Panc1 (cell line): ENCODE measurements at regions not wholly inside any gene's neighbourhood (a gene's known extent, or its start where the extent isn't known, plus 50 kb on each side); places are given as distances from the start of the nearest gene placed in this dataset.
A peak's percentile ranks its signal among the peaks of the same experiment; 100 is the strongest.
"Not testable (repeated sequence)": the region's sequence is repeated elsewhere in the genome, so short reads cannot be mapped to it uniquely, and the experiment has no call there.

ENCODE experiments used
- ATAC-seq: fragments of 200-7000 bp; cut with Tn5 transposase; 2 replicates; pipeline ENCODE4 v1.9.1; 2020; ENCODE audit warnings: mild to moderate bottlenecking, moderate library complexity
- BruUV-seq: library from RNA; stranded (reverse); fragments of 400-500 nt; replicated peaks from 2 replicates; lab custom pipeline; 2021; lab: Mats Ljungman, UMichigan
- CTCF ChIA-PET: fragments of 300-600 bp; sonication (Branson Sonifier 250); formaldehyde crosslinking; loops from one replicate; lab custom pipeline; 2022; ENCODE audit warnings: antibody characterized with exemption; lab: Charles Lee
- POLR2A ChIA-PET: fragments of 300-600 bp; sonication (Branson Sonifier 250); formaldehyde crosslinking; loops from one replicate; lab custom pipeline; 2022; ENCODE audit warnings: antibody characterized with exemption; lab: Charles Lee
- DNase-seq: peaks from one replicate; pipeline ENCODE4 v3.0.0-alpha.2; 2010; ENCODE audit warnings: low read depth, low spot score
- H3K27ac ChIP-seq: 2 replicates; pipeline ENCODE4 v1.5.1; 2011; ENCODE audit warnings: mild to moderate bottlenecking, low read length, inconsistent platforms
- H3K27me3 ChIP-seq: fragments of 200-500 bp; sonication (Bioruptor generic); 2 replicates; pipeline ENCODE4 v1.6.0; 2014; ENCODE audit warnings: low read length, inconsistent platforms; ENCODE audit not compliant: control insufficient read depth, insufficient read depth
- H3K36me3 ChIP-seq: fragments of 200-500 bp; sonication (Bioruptor generic); 2 replicates; pipeline ENCODE4 v1.5.1; 2014; ENCODE audit warnings: inconsistent platforms, mild to moderate bottlenecking, low read length, moderate library complexity; ENCODE audit not compliant: control insufficient read depth, insufficient read depth
- H3K4me1 ChIP-seq: 2 replicates; pipeline ENCODE4 v1.5.1; 2011; ENCODE audit warnings: inconsistent platforms, mild to moderate bottlenecking, low read length, moderate library complexity; ENCODE audit not compliant: control insufficient read depth, insufficient read depth
- H3K4me3 ChIP-seq, 2 experiments: 2 replicates each; pipeline ENCODE4 v1.5.1; 2011 to 2012; ENCODE audit warnings: low read depth in 2 of 2, low read length in 2 of 2, mild to moderate bottlenecking in 2 of 2, inconsistent platforms in 1 of 2, moderate library complexity in 1 of 2
- H3K9me3 ChIP-seq: fragments of 200-500 bp; sonication (Bioruptor generic); 2 replicates; pipeline ENCODE4 v1.5.1; 2014; ENCODE audit warnings: low read depth, mild to moderate bottlenecking, inconsistent platforms, low read length, moderate library complexity; ENCODE audit not compliant: control insufficient read depth, insufficient read depth
- POLR2AphosphoS5 ChIP-seq: IDR thresholded peaks from 2 replicates; pipeline ENCODE4 v1.6.1; 2012; ENCODE audit warnings: mild to moderate bottlenecking, low read depth, low read length, moderate library complexity
- SIN3A ChIP-seq: IDR thresholded peaks from 2 replicates; pipeline ENCODE4 v1.6.1; 2012; ENCODE audit warnings: low read depth, mild to moderate bottlenecking, low read length, moderate library complexity, borderline replicate concordance; ENCODE audit not compliant: insufficient read depth
- TCF7L2 ChIP-seq: IDR thresholded peaks from 2 replicates; pipeline ENCODE4 v1.6.1; 2011; ENCODE audit warnings: mild to moderate bottlenecking, low read depth, low read length, inconsistent platforms
- in situ Hi-C: cut with HindIII; loops from 2 replicates; pipeline ENCODE4 v1.10.0; 2016; ENCODE audit warnings: low sequenced_read_pairs, low pct_unique_long_range_greater_than_20kb
- intact Hi-C: fragments of 100-400 bp; cut with micrococcal nuclease; formaldehyde crosslinking; loops from one replicate; pipeline ENCODE4 v1.10.0; 2022; ENCODE audit not compliant: unreplicated experiment
- TF ChIP-seq, protein P1 (sequence below): fragments of 450-650 bp; IDR thresholded peaks from 2 replicates; pipeline ENCODE4 v1.5.1; 2017; ENCODE audit warnings: mild to moderate bottlenecking
- TF ChIP-seq, protein P2 (sequence below), 2 experiments: IDR thresholded peaks; 2 replicates each; pipeline ENCODE4 v1.6.1; 2011 to 2012; ENCODE audit warnings: low read depth in 2 of 2, control low read depth in 1 of 2, low read length in 1 of 2, mild to moderate bottlenecking in 1 of 2, moderate library complexity in 1 of 2; ENCODE audit not compliant: insufficient read depth in 1 of 2

DNA sequence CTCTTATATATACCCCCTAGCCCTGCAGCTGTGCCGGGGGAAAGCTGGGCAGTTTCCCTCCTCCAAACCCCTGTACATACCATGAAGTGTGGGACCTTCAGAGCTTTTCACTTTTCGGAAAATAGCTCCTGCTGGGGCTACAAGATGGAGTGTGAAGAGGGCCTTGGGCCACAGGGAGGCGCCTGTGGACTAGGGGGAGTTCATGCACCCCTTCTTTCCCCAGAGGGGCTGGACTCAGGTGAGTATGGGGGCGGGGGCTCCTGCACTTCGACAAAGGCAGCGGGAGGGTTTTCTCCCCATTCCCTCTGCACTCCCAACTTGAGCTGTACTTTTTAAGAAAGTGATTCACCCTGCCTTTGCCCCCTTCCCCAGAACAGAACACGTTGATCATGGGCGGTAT is 122.5 kb downstream of the SEPTIN14 start:
- CTCF ChIA-PET, result interaction anchor here (0.6 kb wide), 1 partner anchor 966 kb away, joined by 3 read pairs; no protein-coding TSS in a partner anchor
- DNase-seq, BruUV-seq, in situ Hi-C loops, H3K27me3 ChIP-seq, intact Hi-C loops, H3K36me3 ChIP-seq, ATAC-seq, H3K9me3 ChIP-seq, POLR2A ChIA-PET, H3K4me3 ChIP-seq, H3K4me1 ChIP-seq, H3K27ac ChIP-seq: not testable (repeated sequence)
- TF ChIP-seq, protein P1, sequence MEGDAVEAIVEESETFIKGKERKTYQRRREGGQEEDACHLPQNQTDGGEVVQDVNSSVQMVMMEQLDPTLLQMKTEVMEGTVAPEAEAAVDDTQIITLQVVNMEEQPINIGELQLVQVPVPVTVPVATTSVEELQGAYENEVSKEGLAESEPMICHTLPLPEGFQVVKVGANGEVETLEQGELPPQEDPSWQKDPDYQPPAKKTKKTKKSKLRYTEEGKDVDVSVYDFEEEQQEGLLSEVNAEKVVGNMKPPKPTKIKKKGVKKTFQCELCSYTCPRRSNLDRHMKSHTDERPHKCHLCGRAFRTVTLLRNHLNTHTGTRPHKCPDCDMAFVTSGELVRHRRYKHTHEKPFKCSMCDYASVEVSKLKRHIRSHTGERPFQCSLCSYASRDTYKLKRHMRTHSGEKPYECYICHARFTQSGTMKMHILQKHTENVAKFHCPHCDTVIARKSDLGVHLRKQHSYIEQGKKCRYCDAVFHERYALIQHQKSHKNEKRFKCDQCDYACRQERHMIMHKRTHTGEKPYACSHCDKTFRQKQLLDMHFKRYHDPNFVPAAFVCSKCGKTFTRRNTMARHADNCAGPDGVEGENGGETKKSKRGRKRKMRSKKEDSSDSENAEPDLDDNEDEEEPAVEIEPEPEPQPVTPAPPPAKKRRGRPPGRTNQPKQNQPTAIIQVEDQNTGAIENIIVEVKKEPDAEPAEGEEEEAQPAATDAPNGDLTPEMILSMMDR, result peak; percentile 66

DNA sequence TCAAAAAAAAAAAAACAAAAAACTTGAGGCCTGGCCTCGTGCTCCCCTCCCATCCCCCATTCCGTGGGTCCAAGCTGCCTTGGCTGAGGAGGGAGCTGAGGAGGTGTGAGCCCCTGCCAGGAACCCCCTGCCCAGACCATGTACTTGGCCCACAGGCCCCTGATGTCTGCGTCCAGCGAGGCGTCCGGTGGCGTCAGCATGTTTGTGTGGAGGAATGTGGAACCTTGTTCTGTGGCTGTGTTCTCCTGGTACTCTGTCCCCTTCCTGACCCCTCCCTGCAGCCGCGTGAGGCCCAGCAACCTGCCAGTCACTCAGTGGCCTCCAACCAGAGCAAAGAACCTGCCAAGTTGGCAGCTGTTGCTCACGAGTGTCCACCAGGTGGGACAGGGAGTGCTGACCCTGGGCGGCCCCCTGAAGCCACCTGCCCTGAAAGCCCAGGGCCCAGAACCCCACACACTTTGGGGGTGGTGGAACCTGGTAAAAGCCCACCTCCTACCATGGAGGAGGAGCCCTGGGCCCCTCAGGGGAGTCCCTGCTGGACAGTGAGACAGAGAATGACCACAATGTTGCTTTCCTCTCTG is 125.8 kb downstream of the SEPTIN14 start:
- intact Hi-C loops, in situ Hi-C loops, H3K27me3 ChIP-seq, H3K4me3 ChIP-seq, H3K9me3 ChIP-seq, H3K4me1 ChIP-seq, H3K36me3 ChIP-seq, DNase-seq, CTCF ChIA-PET, H3K27ac ChIP-seq, POLR2A ChIA-PET, BruUV-seq, ATAC-seq: not testable (repeated sequence)

DNA sequence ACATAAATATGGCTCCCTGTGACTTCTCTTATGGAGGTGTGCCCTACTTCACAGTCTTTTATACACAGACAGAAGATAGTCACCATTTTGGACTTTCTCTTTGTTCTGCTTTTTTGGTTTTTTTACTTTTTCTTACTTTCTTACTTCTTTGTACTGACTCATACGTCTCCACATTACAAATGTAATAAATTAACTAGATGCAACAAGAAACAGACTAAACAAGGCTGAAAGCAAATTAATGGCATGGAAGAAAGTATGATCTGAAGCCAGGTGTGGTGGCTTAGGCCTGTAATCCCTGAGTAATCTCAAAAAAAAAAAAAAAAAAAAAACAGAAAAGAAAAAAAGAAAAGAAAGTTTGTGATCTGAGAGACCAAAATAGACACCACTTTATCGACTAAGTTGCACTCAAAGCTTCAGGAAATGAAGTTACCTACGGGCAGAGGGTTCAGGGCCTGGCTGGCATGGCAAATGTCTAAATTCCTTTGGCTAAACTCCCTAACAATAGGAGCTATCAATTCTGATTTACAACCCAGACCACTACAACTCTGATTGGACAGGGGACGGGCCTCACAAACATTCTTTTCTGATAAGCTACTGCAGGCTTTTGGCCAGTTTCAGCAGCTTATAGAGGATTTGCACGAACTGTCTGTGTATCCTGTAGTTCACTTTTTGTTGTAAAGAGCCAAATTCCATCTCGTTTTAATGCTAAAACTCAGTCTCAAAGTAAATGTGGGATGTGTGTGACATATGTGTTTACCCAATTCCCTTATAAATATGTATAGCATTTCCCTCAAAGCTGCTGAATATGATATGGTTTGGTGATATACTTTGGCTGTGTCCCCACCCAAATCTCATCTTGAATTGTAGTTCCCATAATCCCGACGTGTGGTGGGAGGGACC is 129.1 kb downstream of the SEPTIN14 start:
- Histone ChIP-seq H3K4me1 (no peaks in the 10 kb centered on the region), H3K36me3 (no peaks in the 10 kb centered on the region), H3K27ac (no peak overlapping the region), H3K4me3 (no peak overlapping the region), H3K27me3 (no peaks in the 10 kb centered on the region), H3K9me3 (no peaks in the 10 kb centered on the region)
- ChIA-PET CTCF (no interaction called here), POLR2A (interaction anchor here (0.5 to 0.7 kb wide), 2 partner anchors 30 to 365 kb away, joined by 5 to 14 read pairs; no protein-coding TSS in a partner anchor)
- in situ Hi-C loops (no loop called here), intact Hi-C loops (no loop called here)
- DNase-seq, result no peak
- BruUV-seq, result no TSS peak
- TF ChIP-seq, protein P1, result no peak
- no peak for TF ChIP-seq TCF7L2
- no peak for TF ChIP-seq POLR2AphosphoS5
- no peak for TF ChIP-seq SIN3A
- TF ChIP-seq, protein P2, sequence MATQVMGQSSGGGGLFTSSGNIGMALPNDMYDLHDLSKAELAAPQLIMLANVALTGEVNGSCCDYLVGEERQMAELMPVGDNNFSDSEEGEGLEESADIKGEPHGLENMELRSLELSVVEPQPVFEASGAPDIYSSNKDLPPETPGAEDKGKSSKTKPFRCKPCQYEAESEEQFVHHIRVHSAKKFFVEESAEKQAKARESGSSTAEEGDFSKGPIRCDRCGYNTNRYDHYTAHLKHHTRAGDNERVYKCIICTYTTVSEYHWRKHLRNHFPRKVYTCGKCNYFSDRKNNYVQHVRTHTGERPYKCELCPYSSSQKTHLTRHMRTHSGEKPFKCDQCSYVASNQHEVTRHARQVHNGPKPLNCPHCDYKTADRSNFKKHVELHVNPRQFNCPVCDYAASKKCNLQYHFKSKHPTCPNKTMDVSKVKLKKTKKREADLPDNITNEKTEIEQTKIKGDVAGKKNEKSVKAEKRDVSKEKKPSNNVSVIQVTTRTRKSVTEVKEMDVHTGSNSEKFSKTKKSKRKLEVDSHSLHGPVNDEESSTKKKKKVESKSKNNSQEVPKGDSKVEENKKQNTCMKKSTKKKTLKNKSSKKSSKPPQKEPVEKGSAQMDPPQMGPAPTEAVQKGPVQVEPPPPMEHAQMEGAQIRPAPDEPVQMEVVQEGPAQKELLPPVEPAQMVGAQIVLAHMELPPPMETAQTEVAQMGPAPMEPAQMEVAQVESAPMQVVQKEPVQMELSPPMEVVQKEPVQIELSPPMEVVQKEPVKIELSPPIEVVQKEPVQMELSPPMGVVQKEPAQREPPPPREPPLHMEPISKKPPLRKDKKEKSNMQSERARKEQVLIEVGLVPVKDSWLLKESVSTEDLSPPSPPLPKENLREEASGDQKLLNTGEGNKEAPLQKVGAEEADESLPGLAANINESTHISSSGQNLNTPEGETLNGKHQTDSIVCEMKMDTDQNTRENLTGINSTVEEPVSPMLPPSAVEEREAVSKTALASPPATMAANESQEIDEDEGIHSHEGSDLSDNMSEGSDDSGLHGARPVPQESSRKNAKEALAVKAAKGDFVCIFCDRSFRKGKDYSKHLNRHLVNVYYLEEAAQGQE (IDR thresholded peaks at IDR 0.05; ENCODE audit: insufficient read depth in 1 of 2, low read depth in 2 of 2, low read length in 1 of 2), result no peak
- ATAC-seq, result no peak
